ENCODE measurements at regions not wholly inside any gene's neighbourhood (a gene's known extent, or its start where the extent isn't known, plus 50 kb on each side); places are given as distances from the start of the nearest gene placed in this dataset.

GRCh38 chr5:12845549-12846159, 941.4 kb upstream of the CTNND2 start:
- Histone ChIP-seq H3K27ac (ENCODE audit: low read length) (0 out of 2 replicates have a peak overlapping the region, but pooled peaks have one; percentile 5), H3K4me1 (ENCODE audit: insufficient read depth, low read length) (peaks cover 10% of the 10 kb centered on the region), H3K27me3 (ENCODE audit: insufficient read depth, low read length, poor library complexity) (no peaks in the 10 kb centered on the region), H3K4me2 (ENCODE audit: insufficient read depth, low read length) (no peak overlapping the region), H3K9me3 (ENCODE audit: insufficient read depth, low read length, severe bottlenecking) (no peaks in the 10 kb centered on the region), H3K9ac (ENCODE audit: low read depth, low read length) (no peak overlapping the region), H2AFZ (ENCODE audit: low read depth, low read length) (no peak overlapping the region; the same call in 1 of the 2 replicates), H3K36me3 (ENCODE audit: insufficient read depth, low read length) (no peaks in the 10 kb centered on the region), H3K4me3 (ENCODE audit: low read depth in 1 of 2, low read length in 2 of 2) (no peak overlapping the region; a peak in 1 of 4 replicates), H4K20me1 (ENCODE audit: insufficient read depth, low read length) (no peaks in the 10 kb centered on the region), H3K79me2 (ENCODE audit: insufficient read depth, low read length) (no peaks in the 10 kb centered on the region)
- ATAC-seq (ENCODE audit: insufficient read depth, low read depth) (peak; percentile 75), DNase-seq (peak; percentile 30)
- TF ChIP-seq CTCF (IDR thresholded peaks at IDR 0.05; ENCODE audit: borderline replicate concordance, extremely low read depth, low read length, poor library complexity, severe bottlenecking) (no peak), EZH2 (IDR thresholded peaks at IDR 0.05; ENCODE audit: borderline replicate concordance, low read depth, low read length, severe bottlenecking) (no peak)

GRCh38 chr5:12840972-12841371, 936.7 kb upstream of the CTNND2 start:
- TF ChIP-seq CTCF (IDR thresholded peaks at IDR 0.05; ENCODE audit: borderline replicate concordance, extremely low read depth, low read length, poor library complexity, severe bottlenecking) (no peak), EZH2 (IDR thresholded peaks at IDR 0.05; ENCODE audit: borderline replicate concordance, low read depth, low read length, severe bottlenecking) (no peak)

GRCh38 chr5:12837592-12837991, 933.3 kb upstream of the CTNND2 start:
- Histone ChIP-seq H3K9me3 (ENCODE audit: insufficient read depth, low read length, severe bottlenecking) (no peaks in the 10 kb centered on the region), H3K4me2 (ENCODE audit: insufficient read depth, low read length) (no peak overlapping the region), H3K27me3 (ENCODE audit: insufficient read depth, low read length, poor library complexity) (no peaks in the 10 kb centered on the region), H3K9ac (ENCODE audit: low read depth, low read length) (no peak overlapping the region), H4K20me1 (ENCODE audit: insufficient read depth, low read length) (no peaks in the 10 kb centered on the region), H2AFZ (ENCODE audit: low read depth, low read length) (no peak overlapping the region), H3K4me3 (ENCODE audit: low read depth in 1 of 2, low read length in 2 of 2) (no peak overlapping the region), H3K36me3 (ENCODE audit: insufficient read depth, low read length) (no peaks in the 10 kb centered on the region), H3K79me2 (ENCODE audit: insufficient read depth, low read length) (no peaks in the 10 kb centered on the region), H3K4me1 (ENCODE audit: insufficient read depth, low read length) (no peaks in the 10 kb centered on the region), H3K27ac (ENCODE audit: low read length) (no peak overlapping the region)
- DNase-seq (no peak), ATAC-seq (ENCODE audit: insufficient read depth, low read depth) (no peak)
- no peak for TF ChIP-seq EZH2 (IDR thresholded peaks at IDR 0.05; ENCODE audit: borderline replicate concordance, low read depth, low read length, severe bottlenecking)
- TF ChIP-seq CTCF (IDR thresholded peaks at IDR 0.05; ENCODE audit: borderline replicate concordance, extremely low read depth, low read length, poor library complexity, severe bottlenecking) = no peak

More at GRCh38 chr5:12840972-12841371, 936.7 kb upstream of the CTNND2 start:
- H3K4me2 ChIP-seq (ENCODE audit: insufficient read depth, low read length) = no peak overlapping the region
- H3K27me3 ChIP-seq (ENCODE audit: insufficient read depth, low read length, poor library complexity) = no peaks in the 10 kb centered on the region
- no peaks in the 10 kb centered on the region for H3K9me3 ChIP-seq (ENCODE audit: insufficient read depth, low read length, severe bottlenecking)
- DNase-seq (no peak), ATAC-seq (ENCODE audit: insufficient read depth, low read depth) (no peak)
- H3K79me2 ChIP-seq (ENCODE audit: insufficient read depth, low read length) = no peaks in the 10 kb centered on the region
- peaks cover 7% of the 10 kb centered on the region for H3K4me1 ChIP-seq (ENCODE audit: insufficient read depth, low read length)
- H3K4me3 ChIP-seq (ENCODE audit: low read depth in 1 of 2, low read length in 2 of 2) = no peak overlapping the region
- H3K27ac ChIP-seq (ENCODE audit: low read length) = no peak overlapping the region
- no peaks in the 10 kb centered on the region for H4K20me1 ChIP-seq (ENCODE audit: insufficient read depth, low read length)
- no peak overlapping the region for H3K9ac ChIP-seq (ENCODE audit: low read depth, low read length)
- no peaks in the 10 kb centered on the region for H3K36me3 ChIP-seq (ENCODE audit: insufficient read depth, low read length)
- no peak overlapping the region for H2AFZ ChIP-seq (ENCODE audit: low read depth, low read length)
